Kidney (tissue), 13 donors: ENCODE measurements at regions not wholly inside any gene's neighbourhood (a gene's known extent, or its start where the extent isn't known, plus 50 kb on each side); places are given as distances from the start of the nearest gene placed in this dataset.

Source experiments
- DNase-seq, 5 donors: peaks; one replicate each; pipeline ENCODE4 v3.0.0-alpha.2; 2013 to 2020
- FAIRE-seq: peaks from 2 replicates; lab custom pipeline; 2012; peaks lifted over from hg19 to GRCh38; lab: Jason Lieb, UNC
- H3K27ac ChIP-seq, 2 donors: one replicate each; pipeline ENCODE4 v1.7.0; 2013; ENCODE audit warnings: low read depth in 2 of 2, low read length in 2 of 2, inconsistent platforms in 1 of 2
- H3K27me3 ChIP-seq: one replicate; pipeline ENCODE4 v1.7.1; 2013; ENCODE audit warnings: low read length, inconsistent platforms; ENCODE audit not compliant: control insufficient read depth, insufficient read depth
- H3K36me3 ChIP-seq, 3 donors: one replicate each; pipeline versions ENCODE4 v1.7.0 to v1.7.1; 2013; ENCODE audit warnings: low read length in 3 of 3, control low read depth in 1 of 3, inconsistent platforms in 1 of 3; ENCODE audit not compliant: insufficient read depth in 3 of 3, control insufficient read depth in 2 of 3
- H3K4me1 ChIP-seq, 3 donors: one replicate each; pipeline versions ENCODE4 v1.7.0 to v1.7.1; 2013; ENCODE audit warnings: low read length in 3 of 3, inconsistent platforms in 1 of 3, low read depth in 1 of 3; ENCODE audit not compliant: control insufficient read depth in 2 of 3, insufficient read depth in 2 of 3
- H3K4me3 ChIP-seq, 3 donors: one replicate each; pipeline versions ENCODE4 v1.7.0 to v1.8.1; 2013; ENCODE audit warnings: low read length in 3 of 3, control low read depth in 1 of 3, inconsistent platforms in 1 of 3
- H3K9ac ChIP-seq, 3 donors: one replicate each; pipeline versions ENCODE4 v1.7.0 to v1.7.1; 2013; ENCODE audit warnings: low read length in 3 of 3, control low read depth in 1 of 3, inconsistent platforms in 1 of 3
- H3K9me3 ChIP-seq, 3 donors: one replicate each; pipeline versions ENCODE4 v1.7.0 to v1.7.1; 2013; ENCODE audit warnings: low read length in 3 of 3, control low read depth in 1 of 3, inconsistent platforms in 1 of 3; ENCODE audit not compliant: control insufficient read depth in 2 of 3, insufficient read depth in 1 of 3
- intact Hi-C: fragments of 100-400 bp; cut with DNase I; formaldehyde crosslinking; loops from one replicate; pipeline ENCODE4 v1.11.1; 2022
- TF ChIP-seq, protein P1 (sequence below): IDR thresholded peaks from 3 replicates; pipeline ENCODE4 v1.5.1; 2012; ENCODE audit warnings: mild to moderate bottlenecking, moderate library complexity, borderline replicate concordance; ENCODE audit not compliant: insufficient read depth; ENCODE audit errors: extremely low read depth
- donor health status: control.
- donor health status: control.
- donor health status: control.
- donor health status: control.
- donor health status: control.
- donor health status: DM: yes; HTN: yes; CAD: no.
- donor health status: Normal renal cell carcinoma (clear cell type).

DNA sequence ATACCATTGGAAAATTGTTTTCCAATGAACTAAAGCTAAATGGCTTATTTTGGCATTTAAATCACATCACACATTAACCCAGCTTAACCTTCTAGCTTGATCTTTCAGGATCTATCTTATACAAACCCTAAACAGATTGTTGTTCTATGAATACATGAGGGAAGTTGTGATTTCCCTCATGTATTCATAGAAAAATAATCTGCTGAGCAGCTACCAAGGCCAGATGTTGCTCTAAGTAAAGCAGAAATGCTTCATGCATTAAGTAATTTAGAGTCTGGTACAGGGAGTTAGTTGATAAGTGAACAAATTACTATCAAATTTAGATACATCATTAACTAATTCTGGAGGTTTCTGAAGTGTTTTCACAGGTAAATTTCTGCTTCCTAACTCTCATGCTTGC is 204.6 kb upstream of the ANO3 start:
- no peaks in the 10 kb centered on the region for H3K9me3 ChIP-seq
- no peak overlapping the region for H3K9ac ChIP-seq
- no peaks in the 10 kb centered on the region for H3K36me3 ChIP-seq
- no peak overlapping the region for H3K27ac ChIP-seq
- TF ChIP-seq, protein P1, sequence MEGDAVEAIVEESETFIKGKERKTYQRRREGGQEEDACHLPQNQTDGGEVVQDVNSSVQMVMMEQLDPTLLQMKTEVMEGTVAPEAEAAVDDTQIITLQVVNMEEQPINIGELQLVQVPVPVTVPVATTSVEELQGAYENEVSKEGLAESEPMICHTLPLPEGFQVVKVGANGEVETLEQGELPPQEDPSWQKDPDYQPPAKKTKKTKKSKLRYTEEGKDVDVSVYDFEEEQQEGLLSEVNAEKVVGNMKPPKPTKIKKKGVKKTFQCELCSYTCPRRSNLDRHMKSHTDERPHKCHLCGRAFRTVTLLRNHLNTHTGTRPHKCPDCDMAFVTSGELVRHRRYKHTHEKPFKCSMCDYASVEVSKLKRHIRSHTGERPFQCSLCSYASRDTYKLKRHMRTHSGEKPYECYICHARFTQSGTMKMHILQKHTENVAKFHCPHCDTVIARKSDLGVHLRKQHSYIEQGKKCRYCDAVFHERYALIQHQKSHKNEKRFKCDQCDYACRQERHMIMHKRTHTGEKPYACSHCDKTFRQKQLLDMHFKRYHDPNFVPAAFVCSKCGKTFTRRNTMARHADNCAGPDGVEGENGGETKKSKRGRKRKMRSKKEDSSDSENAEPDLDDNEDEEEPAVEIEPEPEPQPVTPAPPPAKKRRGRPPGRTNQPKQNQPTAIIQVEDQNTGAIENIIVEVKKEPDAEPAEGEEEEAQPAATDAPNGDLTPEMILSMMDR: no peak
- H3K27me3 ChIP-seq: no peaks in the 10 kb centered on the region
- no peaks in the 10 kb centered on the region for H3K4me1 ChIP-seq
- no peak overlapping the region for H3K4me3 ChIP-seq
- DNase-seq (no peak), FAIRE-seq (no peak)
- intact Hi-C loops: no loop called here

DNA sequence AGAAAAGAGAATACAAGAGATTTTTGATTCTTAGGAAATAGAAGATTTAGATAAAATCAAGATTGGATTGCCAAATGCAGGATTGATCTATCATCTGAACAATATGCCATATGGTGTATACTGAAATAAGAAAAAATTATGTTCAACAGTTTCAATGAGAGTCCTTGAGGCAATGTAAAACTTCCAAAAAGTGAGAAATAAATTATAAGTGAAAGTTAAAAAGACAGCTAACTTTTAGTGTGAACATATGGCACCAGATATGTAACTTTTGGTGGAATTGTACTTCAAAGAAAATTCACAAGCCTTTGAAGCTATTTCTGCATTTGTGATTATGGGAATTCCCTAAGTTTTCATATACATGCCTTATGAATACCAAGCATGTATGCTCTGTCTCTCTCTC is 200.5 kb upstream of the ANO3 start:
- FAIRE-seq (no peak), DNase-seq (no peak)
- Histone ChIP-seq H3K27me3 (no peaks in the 10 kb centered on the region), H3K4me1 (no peaks in the 10 kb centered on the region), H3K36me3 (no peaks in the 10 kb centered on the region), H3K9ac (no peak overlapping the region), H3K4me3 (no peak overlapping the region), H3K9me3 (no peaks in the 10 kb centered on the region), H3K27ac (no peak overlapping the region)
- TF ChIP-seq, protein P1: no peak
- intact Hi-C loops: no loop called here

DNA sequence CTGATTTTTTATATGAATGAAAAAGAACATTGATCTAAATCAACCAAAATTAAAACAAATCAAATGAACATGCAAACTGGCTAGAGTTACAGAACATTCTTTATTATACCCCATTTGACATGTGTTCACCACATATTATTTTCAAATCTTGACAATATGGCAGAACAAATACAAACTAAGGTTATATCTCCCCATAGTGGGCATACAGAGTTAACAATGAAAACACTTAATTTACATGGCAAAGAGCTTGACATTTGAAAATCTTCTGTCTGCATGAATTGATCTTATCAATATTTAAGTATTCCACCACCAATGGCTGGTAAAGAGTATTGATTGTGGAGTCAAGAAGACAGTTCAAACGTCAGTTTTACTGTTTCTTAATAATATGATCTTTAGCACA is 197.9 kb upstream of the ANO3 start:
- H3K27ac ChIP-seq: no peak overlapping the region
- DNase-seq (no peak), FAIRE-seq (no peak)
- no peaks in the 10 kb centered on the region for H3K4me1 ChIP-seq
- no peaks in the 10 kb centered on the region for H3K27me3 ChIP-seq
- H3K36me3 ChIP-seq: no peaks in the 10 kb centered on the region
- H3K4me3 ChIP-seq: no peak overlapping the region
- intact Hi-C loops: no loop called here
- TF ChIP-seq, protein P1: no peak
- H3K9ac ChIP-seq: no peak overlapping the region
- no peaks in the 10 kb centered on the region for H3K9me3 ChIP-seq
